GM13977 (cell line): ENCODE measurements at regions not wholly inside any gene's neighbourhood (a gene's known extent, or its start where the extent isn't known, plus 50 kb on each side); places are given as distances from the start of the nearest gene placed in this dataset.

Experiments
- DNase-seq: peaks from one replicate; pipeline ENCODE4 v3.0.0; 2012; ENCODE audit warnings: low spot score
- CTCF ChIP-seq: IDR thresholded peaks from 2 replicates; pipeline ENCODE4 v1.5.1; 2012; ENCODE audit warnings: mild to moderate bottlenecking, control low read depth; ENCODE audit not compliant: insufficient read depth; ENCODE audit errors: extremely low read depth, missing control alignments
- in situ Hi-C: fragments of 300-500 bp; cut with MboI; formaldehyde crosslinking; loops from one replicate; pipeline ENCODE4 v1.12.0; 2022; ENCODE audit warnings: low sequenced_read_pairs, low pct_unique_long_range_greater_than_20kb, mixed read lengths, inconsistent platforms; ENCODE audit not compliant: unreplicated experiment

GRCh38 chr2:40877734-40878288, 425.9 kb upstream of the SLC8A1 start:
- TF ChIP-seq CTCF: no peak
- in situ Hi-C loops: no loop called here
- DNase-seq: no peak

DNA sequence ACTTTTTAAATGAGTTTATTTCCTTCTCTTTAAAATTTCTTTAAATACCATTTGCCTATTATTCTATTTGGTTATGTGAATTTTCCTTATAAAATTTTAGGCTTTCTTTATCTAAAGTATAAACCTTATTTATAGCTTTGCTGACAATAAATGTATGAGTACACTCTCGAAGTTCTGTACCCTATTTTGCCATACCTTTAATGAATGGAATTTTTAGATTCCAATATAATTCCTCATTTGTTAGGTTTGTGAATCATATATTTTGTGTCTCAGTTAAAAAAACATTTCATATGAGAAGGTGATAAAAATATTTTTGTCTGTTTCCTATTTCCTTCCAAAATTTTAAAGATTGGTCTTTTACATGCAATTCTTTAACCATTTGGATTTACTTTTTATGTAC, 427.4 kb upstream of the SLC8A1 start:
- no peak for TF ChIP-seq CTCF
- DNase-seq: no peak
- in situ Hi-C loops: no loop called here

DNA sequence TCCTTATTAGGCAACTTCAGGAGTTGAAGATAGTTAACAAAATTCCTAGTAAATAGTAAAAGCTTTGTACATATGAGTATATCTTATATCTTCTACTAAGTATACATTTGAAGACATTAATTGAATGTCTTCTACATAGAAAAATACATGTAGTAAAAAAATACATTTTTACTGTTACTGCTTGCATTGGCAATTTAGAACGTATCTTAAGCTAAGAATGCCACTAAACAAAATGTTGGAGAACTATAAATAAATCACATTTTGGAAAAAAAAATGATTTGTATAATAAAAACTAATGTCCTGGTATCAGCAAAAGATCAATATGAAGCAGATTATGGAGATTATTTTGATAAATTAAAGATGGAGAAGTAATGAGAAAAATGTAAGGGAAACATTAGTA, 434.2 kb upstream of the SLC8A1 start:
- TF ChIP-seq CTCF: no peak
- in situ Hi-C loops: no loop called here

DNA sequence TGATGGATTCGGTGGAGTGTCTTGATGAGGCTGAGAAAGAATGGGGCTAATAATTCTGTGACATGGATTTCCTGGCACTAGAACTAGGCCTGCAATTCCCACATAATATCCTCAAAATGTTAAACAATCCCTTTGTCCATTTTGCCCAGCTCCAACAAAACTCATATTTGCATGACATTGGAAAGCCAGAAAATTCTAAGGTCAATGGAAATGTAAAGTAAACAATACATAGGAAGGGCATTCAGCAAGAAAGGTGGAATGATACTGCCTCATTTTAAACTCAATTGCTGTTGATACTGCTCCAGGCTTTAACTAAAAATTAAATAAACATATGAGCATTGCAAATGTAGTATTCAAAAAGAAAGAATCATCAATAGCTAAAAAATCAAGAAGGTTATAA, 434.8 kb upstream of the SLC8A1 start:
- in situ Hi-C loops: no loop called here
- no peak for DNase-seq
- TF ChIP-seq CTCF: no peak

More for the DNA sequence above, 434.2 kb upstream of the SLC8A1 start:
- DNase-seq: no peak

DNA sequence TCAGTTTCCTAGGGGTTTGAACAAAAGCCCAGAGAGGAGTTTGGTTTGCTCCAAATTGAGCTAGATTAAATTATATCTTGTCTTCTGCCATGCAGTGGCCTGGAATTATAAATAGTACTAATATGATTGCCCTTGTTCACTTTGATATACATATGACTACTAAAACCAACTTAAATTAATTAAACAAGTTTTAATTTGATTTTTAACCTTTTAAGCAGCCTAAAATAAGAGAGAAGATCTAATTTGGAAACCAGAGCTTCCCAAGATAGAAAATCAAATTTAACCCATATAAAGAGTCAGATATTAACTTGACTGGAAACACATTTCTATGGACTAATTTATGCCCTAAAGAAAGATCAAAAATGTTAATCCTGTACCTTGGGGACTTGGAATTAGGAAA, 444.5 kb upstream of the SLC8A1 start:
- in situ Hi-C loops: no loop called here
- no peak for DNase-seq
- TF ChIP-seq CTCF: no peak

GRCh38 chr2:40914666-40915065, 462.8 kb upstream of the SLC8A1 start:
- no peak for DNase-seq
- in situ Hi-C loops: no loop called here
- TF ChIP-seq CTCF: no peak

DNA sequence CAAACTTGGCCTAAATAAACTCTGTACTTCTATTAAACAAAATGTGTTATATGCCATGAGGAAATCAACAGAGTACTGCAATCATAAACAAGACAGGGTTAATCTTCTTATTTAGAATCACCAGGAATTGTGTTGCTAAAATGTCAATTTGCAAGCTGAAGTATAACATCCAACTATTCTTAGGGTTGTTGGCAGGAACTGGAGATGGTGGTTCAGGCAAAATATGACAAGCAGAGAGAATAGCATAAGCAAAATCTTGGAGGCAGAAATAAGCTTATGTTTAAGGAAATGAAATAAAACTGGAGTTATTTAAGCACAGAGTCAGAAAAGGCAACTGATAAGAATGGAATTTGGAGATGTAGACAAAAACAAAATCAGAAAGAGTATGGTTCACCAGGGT, 463.8 kb upstream of the SLC8A1 start:
- in situ Hi-C loops: no loop called here
- TF ChIP-seq CTCF: no peak
- DNase-seq: no peak
